Peyer's patch (tissue), 4 donors: ENCODE measurements at regions not wholly inside any gene's neighbourhood (a gene's known extent, or its start where the extent isn't known, plus 50 kb on each side); places are given as distances from the start of the nearest gene placed in this dataset.

Source experiments
- DNase-seq, 3 donors: peaks; one replicate each; pipeline ENCODE4 v3.0.0-alpha.2; 2017 to 2019
- H3K27ac ChIP-seq, 4 donors: fragments of 200-600 bp; sonication (generic); one replicate each; pipeline ENCODE4 v1.5.1; 2016 to 2019
- H3K27me3 ChIP-seq, 2 donors: fragments of 200-600 bp; sonication (generic); one replicate each; pipeline ENCODE4 v1.5.1; 2019
- H3K36me3 ChIP-seq, 3 donors: fragments of 200-600 bp; sonication (generic); one replicate each; pipeline ENCODE4 v1.5.1; 2016 to 2019
- H3K4me1 ChIP-seq, 4 donors: fragments of 200-600 bp; sonication (generic); one replicate each; pipeline ENCODE4 v1.5.1; 2016 to 2019
- H3K4me3 ChIP-seq, 4 donors: fragments of 200-600 bp; sonication (generic); 1 replicate in 3 of 4; 2 replicates in 1 of 4; pipeline ENCODE4 v1.5.1; 2016 to 2019; ENCODE audit warnings: mild to moderate bottlenecking in 1 of 4
- H3K9me3 ChIP-seq, 4 donors: fragments of 200-600 bp; sonication (generic); one replicate each; pipeline ENCODE4 v1.5.1; 2016 to 2019; ENCODE audit warnings: mild to moderate bottlenecking in 1 of 4
- CTCF ChIP-seq, 6 experiments: fragments of 450-650 bp in 4 of 6; fragments of 200-600 bp in 2 of 6; sonication (generic) in 1 of 6; IDR thresholded peaks; one replicate each; pipeline ENCODE4 v1.5.1; 2017 to 2019; ENCODE audit warnings: antibody characterized with exemption in 6 of 6, mild to moderate bottlenecking in 3 of 6, moderate library complexity in 1 of 6
- POLR2A ChIP-seq, 2 donors: fragments of 450-650 bp; IDR thresholded peaks; one replicate each; pipeline ENCODE4 v1.5.1; 2017; ENCODE audit warnings: antibody characterized with exemption in 2 of 2, mild to moderate bottlenecking in 2 of 2, moderate library complexity in 2 of 2

GRCh38 chr12:23004473-23005020, 379.6 kb downstream of the ETNK1 start:
- TF ChIP-seq CTCF (IDR thresholded peaks at IDR 0.05) (no peak), POLR2A (IDR thresholded peaks at IDR 0.05) (no peak)
- Histone ChIP-seq H3K36me3 (no peaks in the 10 kb centered on the region), H3K9me3 (no peaks in the 10 kb centered on the region), H3K4me3 (no peak overlapping the region), H3K27ac (no peak overlapping the region), H3K4me1 (no peaks in the 10 kb centered on the region), H3K27me3 (no peaks in the 10 kb centered on the region)
- no peak for DNase-seq

GRCh38 chr12:23005387-23005786, 380.4 kb downstream of the ETNK1 start:
- Histone ChIP-seq H3K27ac (no peak overlapping the region), H3K27me3 (no peaks in the 10 kb centered on the region), H3K36me3 (no peaks in the 10 kb centered on the region), H3K4me1 (no peaks in the 10 kb centered on the region), H3K4me3 (no peak overlapping the region), H3K9me3 (no peaks in the 10 kb centered on the region)
- no peak for DNase-seq
- TF ChIP-seq CTCF (IDR thresholded peaks at IDR 0.05) (no peak), POLR2A (IDR thresholded peaks at IDR 0.05) (no peak)

GRCh38 chr12:23006413-23006812, 381.4 kb downstream of the ETNK1 start:
- DNase-seq = no peak
- no peaks in the 10 kb centered on the region for H3K9me3 ChIP-seq
- H3K4me3 ChIP-seq = no peak overlapping the region
- no peak overlapping the region for H3K27ac ChIP-seq
- H3K36me3 ChIP-seq = no peaks in the 10 kb centered on the region
- H3K27me3 ChIP-seq = no peaks in the 10 kb centered on the region
- no peak for TF ChIP-seq POLR2A (IDR thresholded peaks at IDR 0.05)
- no peak for TF ChIP-seq CTCF (IDR thresholded peaks at IDR 0.05)
- H3K4me1 ChIP-seq = no peaks in the 10 kb centered on the region

- Histone ChIP-seq H3K4me1 (no peaks in the 10 kb centered on the region), H3K36me3 (no peaks in the 10 kb centered on the region), H3K9me3 (no peaks in the 10 kb centered on the region), H3K27ac (no peak overlapping the region), H3K4me3 (no peak overlapping the region), H3K27me3 (no peaks in the 10 kb centered on the region)
- DNase-seq = no peak
- TF ChIP-seq POLR2A (IDR thresholded peaks at IDR 0.05) (no peak), CTCF (IDR thresholded peaks at IDR 0.05) (no peak)
Measured at GRCh38 chr12:23008623-23009022, 383.7 kb downstream of the ETNK1 start.

GRCh38 chr12:23014749-23015148, 389.8 kb downstream of the ETNK1 start:
- no peak overlapping the region for H3K4me3 ChIP-seq
- no peak overlapping the region for H3K27ac ChIP-seq
- no peaks in the 10 kb centered on the region for H3K4me1 ChIP-seq
- no peaks in the 10 kb centered on the region for H3K27me3 ChIP-seq
- no peaks in the 10 kb centered on the region for H3K36me3 ChIP-seq
- DNase-seq = no peak
- H3K9me3 ChIP-seq = no peaks in the 10 kb centered on the region
- no peak for TF ChIP-seq POLR2A (IDR thresholded peaks at IDR 0.05)
- TF ChIP-seq CTCF (IDR thresholded peaks at IDR 0.05) = no peak
